T follicular helper cell (primary cell): ENCODE measurements at regions not wholly inside any gene's neighbourhood (a gene's known extent, or its start where the extent isn't known, plus 50 kb on each side); places are given as distances from the start of the nearest gene placed in this dataset.

Experiments
- DNase-seq: peaks from one replicate; pipeline ENCODE4 v3.0.0-alpha.2; 2020; ENCODE audit warnings: low read depth

DNA sequence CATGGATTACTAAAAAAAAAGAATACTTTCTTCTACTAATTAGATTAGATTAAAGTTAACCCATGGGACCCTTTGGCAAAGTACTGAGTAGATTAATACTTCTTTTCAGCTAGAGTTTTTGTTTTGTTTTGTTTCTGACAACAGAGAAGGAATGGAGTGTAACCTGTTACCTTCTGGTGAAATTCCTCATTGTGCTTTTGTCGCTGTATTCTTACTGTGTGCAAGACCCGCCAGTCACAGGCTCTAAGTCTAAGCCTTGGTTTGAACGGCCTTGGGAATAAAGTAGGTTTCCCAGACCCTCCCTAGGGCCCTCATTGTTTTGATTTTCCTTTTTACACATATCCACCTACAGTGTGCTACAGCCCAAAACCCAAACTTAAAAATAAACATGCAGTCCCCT lies 171.1 kb upstream of the IL12A start:
- no peak for DNase-seq

DNA sequence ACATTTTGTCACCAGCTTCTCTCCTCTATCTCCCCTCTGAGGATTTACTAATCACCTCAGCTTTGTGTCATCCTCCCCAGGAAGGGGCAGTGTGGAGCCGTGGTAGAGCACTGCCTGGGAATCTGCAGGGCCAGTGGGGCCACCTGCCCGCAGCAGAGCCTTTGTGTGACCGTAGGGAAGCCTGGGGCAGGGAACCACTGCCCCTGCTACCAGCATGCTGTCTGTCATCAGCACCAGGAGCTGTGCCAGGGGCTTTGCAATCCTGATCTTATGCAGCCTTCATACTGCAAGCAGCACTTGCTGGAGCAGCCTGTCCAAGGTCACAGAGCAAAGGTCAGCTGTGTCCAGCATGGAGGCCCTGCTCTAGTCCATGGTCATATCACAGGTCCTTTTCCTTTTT lies 170.2 kb upstream of the IL12A start:
- DNase-seq: no peak

DNA sequence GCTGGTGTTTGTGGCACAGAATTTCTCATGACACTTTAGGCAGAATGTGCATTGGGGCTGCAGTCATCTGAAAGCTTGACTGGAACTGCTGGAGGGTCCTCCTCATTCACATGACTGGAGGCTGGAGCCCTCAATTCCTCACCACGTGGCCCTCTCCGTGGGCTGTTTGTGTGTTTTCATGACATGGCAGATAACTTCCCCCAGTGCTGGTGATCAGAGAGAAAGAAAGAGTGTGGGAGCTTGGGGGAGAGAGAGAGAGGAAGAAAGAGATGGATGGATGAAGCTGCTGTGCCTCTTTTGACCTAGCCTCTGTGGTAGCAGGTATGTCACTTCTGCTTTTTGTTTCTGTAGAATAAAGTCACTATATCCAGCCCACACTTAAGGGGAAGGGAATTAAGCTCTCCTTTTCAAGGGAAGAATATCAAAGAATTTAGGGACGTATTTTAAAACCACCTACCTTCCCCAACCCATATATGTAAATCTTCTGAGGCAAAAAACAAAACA lies 169.6 kb upstream of the IL12A start:
- no peak for DNase-seq

DNA sequence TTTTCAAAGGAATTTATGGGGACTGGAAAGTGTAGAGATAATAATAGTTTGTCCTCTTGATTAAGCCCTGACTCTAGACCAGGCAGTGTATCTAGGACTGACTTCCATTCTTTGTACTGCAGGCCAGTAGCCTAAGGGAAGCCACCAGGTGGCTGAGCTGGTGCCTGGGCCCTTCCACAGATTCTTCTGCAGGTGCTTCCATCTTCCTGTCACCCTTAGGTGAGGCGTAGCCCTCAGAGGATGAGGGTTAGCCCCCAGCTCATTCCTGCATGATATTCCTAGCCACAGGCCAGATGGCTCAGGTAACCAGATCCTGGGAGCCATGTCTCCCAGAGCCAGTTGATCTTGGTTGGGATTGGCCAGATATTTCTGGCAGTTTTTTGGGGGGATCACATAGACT lies 169.0 kb upstream of the IL12A start:
- no peak for DNase-seq

DNA sequence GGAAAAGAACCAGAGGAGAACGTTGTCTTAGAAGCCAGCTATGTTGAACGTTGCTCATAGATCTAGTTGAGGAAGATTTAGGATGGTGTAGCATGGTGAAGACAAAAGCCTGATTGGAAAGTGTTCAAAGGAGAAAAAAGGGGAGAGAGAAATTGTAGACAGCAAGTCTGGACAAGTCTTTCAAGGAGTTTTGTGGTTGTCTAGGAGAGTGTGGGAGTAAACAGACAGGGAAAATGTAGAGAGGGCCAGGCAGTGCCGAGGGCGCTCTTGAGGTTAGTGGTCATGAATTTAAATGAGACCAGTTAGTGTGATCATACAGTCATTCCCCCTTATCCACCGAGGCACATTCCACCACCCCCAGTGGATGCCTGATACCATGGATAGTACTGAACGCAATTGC lies 167.5 kb upstream of the IL12A start:
- DNase-seq: no peak

DNA sequence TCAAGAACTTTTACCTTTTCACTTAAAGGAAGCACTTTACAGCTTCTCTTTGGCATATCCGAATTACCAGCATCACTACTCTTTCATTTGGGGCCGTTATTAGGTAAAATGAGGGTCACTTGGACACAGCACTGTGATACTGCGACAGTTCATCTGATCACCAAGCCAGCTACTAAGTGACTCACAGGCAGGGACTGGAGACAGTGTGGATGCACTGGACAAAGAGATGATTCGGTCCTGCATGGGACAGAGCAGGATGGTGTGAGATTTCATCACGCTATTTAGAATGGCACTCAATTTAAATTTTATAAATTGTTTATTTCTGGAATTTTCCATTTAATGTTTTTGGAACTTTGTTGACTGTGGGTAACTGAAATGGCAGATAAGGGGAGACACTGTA lies 166.9 kb upstream of the IL12A start:
- no peak for DNase-seq

DNA sequence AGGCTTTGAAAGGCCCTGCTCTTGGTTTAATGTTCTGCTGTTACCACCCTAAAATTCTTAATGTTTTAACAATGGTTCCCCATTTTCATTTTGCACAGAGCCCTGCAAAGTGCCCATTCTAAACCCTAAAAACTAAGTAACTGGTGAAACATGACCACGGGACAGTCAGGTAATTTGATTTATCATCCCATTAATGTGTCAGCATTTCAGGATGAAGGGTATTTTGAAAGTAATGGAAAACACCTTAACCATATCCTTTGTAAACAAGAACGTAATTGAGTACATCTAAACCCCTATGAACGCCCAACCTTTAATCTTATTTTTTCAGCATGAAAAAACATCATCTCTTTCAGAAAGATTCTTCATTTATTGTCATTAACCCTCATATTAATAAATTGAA lies 164.9 kb upstream of the IL12A start:
- no peak for DNase-seq

DNA sequence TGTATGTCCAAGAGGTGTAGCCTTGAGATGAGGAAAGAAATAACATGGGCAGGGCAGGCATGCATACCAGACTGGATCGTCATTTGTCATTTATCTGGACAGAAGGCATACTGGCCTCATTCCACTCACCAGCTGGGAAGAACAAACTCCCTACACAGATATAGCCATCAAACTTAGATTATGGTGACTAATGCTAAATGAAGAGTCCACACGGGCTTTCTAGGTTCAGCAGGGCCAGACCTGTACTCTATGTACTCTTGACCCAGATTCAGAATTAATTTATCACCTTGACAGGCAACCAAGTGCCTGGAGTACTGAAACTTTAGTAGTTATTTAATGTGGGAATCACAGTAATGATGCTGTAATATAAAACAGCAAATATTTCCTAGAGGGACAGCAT lies 164.3 kb upstream of the IL12A start:
- no peak for DNase-seq

DNA sequence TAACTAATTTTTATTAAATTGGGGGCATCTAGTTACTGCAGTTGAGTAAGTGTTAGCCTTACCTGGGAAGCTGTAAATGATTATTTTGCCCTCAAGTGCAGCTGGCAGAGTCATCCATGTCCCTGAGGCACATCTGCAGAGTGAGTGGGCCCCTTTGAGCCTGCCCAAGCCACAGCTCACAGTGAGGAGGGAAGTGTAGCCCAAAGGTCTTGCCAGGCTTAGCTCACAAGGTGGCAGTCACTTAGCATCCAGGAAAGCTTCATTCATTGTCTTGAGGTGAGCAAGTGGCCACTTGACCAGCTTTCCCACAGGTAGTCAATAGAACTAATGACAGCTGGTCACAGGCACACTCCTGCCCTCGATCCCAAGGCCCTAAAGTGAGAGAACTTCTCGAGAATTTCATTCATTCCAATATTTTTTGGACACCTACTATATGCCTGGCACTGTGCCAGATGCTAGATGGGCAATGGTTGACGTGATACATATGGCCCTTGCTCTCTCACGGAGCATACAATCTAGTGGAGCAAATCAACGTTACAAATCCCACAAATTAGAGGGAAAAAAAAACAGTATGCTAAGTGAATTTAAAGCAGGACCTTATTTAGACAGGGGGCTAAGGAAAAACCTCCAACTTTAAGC lies 163.3 kb upstream of the IL12A start:
- no peak for DNase-seq

DNA sequence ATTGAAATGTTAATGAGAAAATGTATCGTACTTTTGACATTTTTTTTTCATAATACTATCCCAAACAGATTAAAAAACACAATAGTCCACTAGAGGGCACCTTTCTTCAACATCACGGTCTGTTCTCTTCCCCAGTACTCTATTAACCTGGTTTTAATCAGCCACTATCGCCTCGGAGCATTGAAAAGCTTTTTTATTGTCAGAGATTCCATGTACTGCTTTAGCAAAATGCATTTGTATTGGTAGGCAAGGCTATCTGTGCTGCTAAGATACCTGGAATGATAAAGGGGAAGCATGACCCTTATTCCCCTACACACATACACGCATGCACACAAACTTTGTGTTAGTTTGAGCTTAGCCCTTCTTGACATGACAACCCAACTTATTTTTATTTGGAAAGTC lies 160.1 kb upstream of the IL12A start:
- no peak for DNase-seq

DNA sequence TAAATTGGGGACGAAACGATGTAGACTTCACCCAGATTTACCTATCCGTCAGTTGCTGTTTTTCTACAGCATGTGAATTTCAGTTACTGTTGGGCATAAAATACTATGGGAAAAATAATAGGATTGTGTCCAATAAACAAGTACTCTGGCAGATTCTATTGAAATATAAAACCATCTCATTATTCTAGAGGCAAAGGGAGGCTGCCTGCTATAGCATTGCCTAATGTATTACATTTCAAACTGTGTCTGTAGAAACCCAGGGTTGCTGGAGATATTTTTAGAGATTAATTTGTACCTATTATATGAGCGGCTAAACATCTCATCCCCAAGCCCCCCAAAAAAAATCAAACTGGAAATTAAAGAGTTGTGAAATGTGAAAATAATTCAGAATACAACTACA lies 159.6 kb upstream of the IL12A start:
- DNase-seq: no peak

DNA sequence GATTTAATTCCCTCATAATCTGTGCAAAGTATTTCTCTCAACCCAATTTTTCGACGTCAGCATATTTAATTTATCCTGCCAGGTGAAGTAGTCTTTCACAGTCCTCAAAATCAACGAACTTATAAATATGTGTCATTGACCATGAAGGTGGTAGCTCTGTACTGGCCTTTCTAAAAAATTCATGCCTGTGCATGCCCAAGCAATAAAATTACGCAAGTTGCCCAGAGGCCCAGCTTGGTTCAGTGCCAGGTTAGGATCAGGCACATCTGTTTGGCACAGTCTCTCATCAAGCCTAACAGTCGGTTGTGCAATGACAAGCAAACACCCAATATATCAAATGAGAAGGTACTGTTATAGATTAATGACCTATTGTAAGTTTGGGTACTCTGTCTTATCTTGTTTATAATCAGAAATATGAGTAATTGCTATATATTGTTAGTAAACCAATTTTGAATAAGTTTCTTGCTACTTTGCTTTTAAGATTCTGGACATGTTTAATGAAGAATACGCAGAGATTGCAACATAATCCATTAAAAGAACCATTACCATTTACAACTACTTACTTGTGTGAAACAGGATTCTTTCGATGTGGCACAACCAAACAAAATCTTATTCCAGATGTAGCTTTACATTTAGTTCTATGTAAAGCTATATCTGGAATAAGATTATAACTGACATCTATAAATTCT lies 159.0 kb upstream of the IL12A start:
- DNase-seq: no peak

DNA sequence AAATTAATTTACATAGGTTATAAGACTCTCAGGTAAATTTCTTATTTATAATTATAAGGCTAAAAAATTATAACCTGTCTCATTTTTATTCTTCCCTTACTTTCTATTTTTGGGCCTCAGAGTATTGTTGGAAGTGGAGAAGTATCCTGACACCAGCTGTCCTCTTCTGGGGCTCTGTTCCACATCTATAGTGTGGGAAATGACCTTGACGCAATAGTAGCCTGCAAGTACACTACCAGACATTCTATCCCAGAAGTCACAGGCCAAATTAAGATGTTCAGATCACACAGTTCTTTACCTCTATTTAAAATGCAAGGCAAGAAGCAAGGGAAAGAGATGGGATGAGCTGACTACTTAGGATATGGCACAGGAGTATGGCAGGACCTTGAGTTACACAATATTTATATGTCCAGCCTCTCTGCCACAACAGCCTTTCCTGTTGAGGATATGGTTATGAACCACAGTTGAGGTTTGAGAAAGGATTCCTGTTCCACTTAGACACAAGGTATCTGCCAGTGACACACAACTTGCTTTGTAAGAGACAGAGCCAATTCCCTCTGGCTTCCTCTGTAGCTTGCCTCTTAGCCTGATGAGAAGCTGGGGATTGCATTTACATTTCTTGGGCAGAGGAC lies 158.0 kb upstream of the IL12A start:
- DNase-seq: no peak

DNA sequence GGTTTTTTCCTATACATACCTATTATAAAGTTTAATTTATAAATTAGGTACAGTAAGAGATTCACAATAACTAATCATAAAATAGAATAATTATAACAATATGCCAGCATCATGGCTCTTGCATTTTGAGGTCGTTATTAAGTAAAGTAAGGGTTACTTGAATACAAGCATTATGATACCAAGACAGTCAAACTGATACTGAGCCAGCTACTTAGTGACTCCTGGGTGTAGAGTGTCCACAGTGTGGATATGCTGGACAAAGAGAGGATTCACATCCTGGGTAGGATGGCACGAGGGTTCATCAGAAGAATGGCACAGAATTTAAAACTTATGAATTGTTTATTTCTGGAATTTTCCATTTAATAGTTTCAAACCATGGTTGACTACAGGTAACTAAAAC lies 157.2 kb upstream of the IL12A start:
- no peak for DNase-seq

DNA sequence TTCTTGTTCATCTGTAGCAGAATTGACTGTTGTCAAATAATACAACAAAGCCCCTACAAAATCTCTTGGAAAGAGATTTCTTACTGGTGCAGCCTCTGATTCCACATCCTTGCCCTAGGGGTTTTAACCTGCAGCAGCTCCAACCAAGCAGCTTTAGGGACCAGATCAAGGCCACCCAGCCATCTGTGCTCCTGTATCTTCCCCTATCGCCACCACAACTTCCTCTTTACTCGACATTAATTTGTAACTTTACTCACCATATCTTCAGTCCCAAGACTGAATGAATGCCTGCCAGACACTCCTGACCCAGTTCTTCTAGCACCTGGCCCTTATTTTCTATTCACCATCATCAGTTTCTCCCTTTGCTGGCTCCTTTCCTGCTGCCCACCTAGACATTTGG lies 156.6 kb upstream of the IL12A start:
- no peak for DNase-seq

DNA sequence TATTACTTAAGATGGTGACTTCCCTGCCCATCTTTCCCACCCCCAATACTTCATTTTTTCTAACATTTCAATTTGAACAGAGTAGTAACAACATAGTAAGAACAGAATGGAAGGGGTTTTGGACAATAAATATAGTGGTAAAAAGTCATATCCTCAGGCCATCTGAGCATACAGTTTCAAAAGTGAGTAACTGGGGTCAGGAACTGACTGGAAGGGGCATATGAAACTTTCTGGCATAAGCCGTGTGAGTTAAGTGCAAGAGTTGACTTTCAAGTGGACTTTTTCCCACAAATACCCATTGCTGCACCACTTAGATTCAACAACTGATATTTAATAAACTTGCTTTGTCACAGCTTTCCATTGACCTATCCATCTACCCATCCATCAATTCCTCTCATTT lies 153.5 kb upstream of the IL12A start:
- no peak for DNase-seq

DNA sequence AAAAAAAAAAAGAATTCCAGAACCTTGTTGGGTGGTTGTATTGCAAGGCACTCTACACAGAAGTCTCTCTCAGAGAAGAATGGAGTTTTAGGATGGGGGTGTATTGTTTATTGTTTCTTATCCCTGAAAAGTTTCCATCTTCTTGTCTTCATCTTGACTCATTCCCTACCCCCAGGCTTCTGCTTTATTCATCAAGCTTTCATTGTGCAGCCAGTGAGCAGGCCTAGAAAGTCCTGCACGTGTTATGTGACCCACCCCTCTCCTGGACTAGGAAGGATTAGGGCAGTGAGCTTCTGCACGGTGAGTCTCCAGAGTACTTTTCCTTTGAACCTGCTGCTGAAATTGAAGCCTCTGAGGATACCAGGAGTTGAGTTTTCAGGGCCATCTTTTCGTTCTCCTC lies 150.9 kb upstream of the IL12A start:
- DNase-seq: no peak

DNA sequence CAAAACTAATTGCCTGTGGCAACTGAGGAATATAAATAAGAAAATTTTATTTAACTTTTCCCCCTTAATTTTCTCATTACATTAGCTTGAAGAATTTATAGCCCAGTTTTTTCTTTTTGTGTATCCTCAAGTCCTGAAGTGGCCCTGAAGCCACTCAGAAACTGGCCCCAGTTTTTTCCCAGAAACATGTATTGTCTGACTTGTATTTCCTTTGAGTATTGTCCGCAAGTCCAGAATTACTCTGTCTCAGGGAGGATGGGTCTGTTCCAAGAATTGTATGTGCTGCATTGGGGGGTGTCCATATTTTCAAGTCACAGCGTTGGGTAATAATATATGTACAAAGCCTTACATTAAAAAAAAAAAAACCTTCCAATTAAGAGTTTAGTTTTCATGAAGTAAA lies 149.7 kb upstream of the IL12A start:
- DNase-seq: no peak

DNA sequence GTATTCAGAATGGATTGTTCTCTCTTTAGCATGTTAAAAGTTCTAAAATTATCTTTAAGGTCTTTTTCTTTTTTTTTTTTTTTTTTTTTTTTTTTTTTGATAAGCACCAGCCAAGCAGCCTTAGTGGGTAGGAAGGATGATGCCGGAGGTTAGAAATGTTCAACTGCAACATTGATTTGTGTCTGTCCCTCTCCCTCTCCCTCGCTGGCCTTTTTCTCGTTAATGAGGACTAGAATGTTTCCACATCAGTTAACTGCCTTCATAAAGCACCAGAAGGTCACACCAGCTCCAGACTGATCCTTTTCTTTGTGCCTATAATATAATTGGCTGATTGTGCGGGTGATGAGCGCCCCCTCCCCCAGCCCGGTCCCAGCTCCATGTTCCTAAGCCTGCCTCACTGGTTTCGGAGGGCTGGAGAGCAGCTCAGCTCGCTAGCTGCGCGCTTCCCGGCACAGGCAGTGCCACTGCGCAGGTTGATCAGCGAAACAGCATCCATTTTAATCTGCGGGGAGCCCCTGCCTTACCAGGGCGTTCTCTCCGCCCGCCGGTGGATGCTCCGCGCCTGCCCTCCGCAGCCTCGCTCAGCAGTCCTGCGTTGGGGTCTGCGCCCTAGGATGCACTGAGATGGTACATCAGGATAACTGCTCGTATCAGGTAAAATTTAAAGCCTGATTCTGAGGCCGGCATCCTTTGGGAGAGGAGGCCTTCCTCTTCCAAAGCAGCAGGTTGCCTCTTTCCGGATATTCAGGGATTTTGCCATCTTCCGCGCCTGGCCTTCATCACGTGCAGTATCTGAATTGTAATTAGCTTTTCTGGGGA lies 148.9 kb upstream of the IL12A start, which contains the start of gene SCHIP1:
TSS of gene SCHIP1 (plus strand) at position 301 of the 819 bp plus-strand sequence.
- no peak for DNase-seq

DNA sequence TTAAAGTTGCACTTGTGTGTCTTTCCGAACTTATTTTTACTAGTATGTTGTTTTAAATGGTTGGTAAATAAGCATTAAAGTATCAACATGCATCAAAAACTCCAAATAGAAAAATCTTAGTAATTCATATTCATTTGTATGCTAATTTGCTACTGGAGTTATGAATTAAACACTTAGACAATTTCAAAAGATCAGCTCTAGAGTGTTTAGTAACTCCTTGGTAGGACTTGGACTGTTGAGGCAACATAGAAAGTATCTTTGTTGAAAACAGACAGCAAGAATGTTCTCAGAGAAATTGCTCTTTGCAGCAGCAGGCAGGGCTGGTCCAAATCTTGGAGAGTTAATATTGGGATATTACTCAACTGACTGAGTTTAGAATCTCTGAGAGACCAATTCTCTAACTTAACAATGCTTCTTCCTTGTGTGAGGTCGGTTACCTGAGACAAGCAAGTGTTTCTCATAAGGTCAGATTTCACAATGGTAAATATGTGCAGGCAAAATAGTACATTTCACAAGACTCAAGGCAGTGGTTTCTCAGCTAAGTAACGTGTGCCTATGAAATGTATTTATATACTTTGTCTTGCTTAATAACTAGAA lies 147.8 kb upstream of the IL12A start:
- DNase-seq: no peak

DNA sequence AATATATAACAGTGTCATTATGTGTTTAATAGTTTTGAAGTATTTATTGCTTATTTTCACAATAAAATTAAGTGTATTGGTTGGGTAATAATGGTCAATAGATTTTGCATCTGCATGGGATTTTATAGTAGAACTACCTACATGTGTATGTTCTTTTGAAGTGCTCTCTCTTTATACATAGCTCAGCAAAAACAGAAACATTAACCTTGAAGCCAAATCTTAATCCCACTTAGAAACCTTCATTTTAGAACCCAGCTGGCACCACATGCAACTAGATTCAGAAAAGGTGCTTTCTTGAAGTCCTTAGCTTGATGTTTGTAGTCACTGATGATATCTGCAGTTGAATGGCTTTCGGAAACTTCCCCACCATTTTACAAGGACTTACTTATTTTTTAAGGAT lies 146.9 kb upstream of the IL12A start:
- DNase-seq: no peak
